Spleen (tissue), 7 donors: ENCODE measurements at regions not wholly inside any gene's neighbourhood (a gene's known extent, or its start where the extent isn't known, plus 50 kb on each side); places are given as distances from the start of the nearest gene placed in this dataset.

ENCODE experiments used
- CTCF ChIP-seq, 11 experiments: fragments of 200-600 bp in 7 of 11; fragments of 450-650 bp in 4 of 11; sonication (generic) in 4 of 11; IDR thresholded peaks in 8 of 11; conservative IDR thresholded peaks in 3 of 11; 1 replicate in 7 of 11; 2 replicates in 4 of 11; pipeline versions ENCODE4 v1.4.0 to v1.8.0; 2016 to 2021; ENCODE audit warnings: antibody characterized with exemption in 11 of 11, inconsistent platforms in 4 of 11, mild to moderate bottlenecking in 1 of 11
- POLR2A ChIP-seq, 3 donors: fragments of 450-650 bp; IDR thresholded peaks; one replicate each; pipeline ENCODE4 v1.5.1; 2017; ENCODE audit warnings: antibody characterized with exemption in 3 of 3, mild to moderate bottlenecking in 1 of 3
- donor health status: DM: no; HTN: no; CAD: no; lungs with moderate emphysema.
- donor health status: DM: no; HTN: no; CAD: no.
- donor health status: DM: no; HTN: no; CAD: no.

DNA sequence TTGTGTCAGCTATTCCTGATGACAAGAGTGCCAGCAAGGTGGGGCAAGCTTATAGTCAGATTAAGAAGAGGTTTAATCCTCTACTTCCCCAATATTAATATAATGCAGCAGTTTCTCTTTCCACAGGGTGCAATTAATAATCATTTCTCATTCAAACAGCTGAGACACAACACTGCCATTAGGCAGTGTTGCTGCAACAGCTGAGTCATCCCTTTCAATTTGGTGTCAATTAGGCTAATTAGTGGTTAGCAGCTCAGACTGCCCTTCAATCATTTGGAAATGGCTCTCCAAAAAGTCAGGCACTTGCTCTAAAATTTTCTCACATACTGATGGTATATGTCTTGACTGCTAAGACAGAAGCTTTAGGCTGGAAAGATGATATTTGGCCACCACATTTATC is 265.7 kb upstream of the FAM241A start:
- TF ChIP-seq CTCF (IDR thresholded peaks at IDR 0.05 in 8 of 11, conservative IDR thresholded peaks at IDR 0.05 in 3 of 11) (no peak), POLR2A (IDR thresholded peaks at IDR 0.05) (no peak)
